Panc1 (cell line): ENCODE measurements at regions not wholly inside any gene's neighbourhood (a gene's known extent, or its start where the extent isn't known, plus 50 kb on each side); places are given as distances from the start of the nearest gene placed in this dataset.

ENCODE experiments used
- ATAC-seq: fragments of 200-7000 bp; cut with Tn5 transposase; 2 replicates; pipeline ENCODE4 v1.9.1; 2020; ENCODE audit warnings: mild to moderate bottlenecking, moderate library complexity
- BruUV-seq: library from RNA; stranded (reverse); fragments of 400-500 nt; replicated peaks from 2 replicates; lab custom pipeline; 2021; lab: Mats Ljungman, UMichigan
- CTCF ChIA-PET: fragments of 300-600 bp; sonication (Branson Sonifier 250); formaldehyde crosslinking; loops from one replicate; lab custom pipeline; 2022; ENCODE audit warnings: antibody characterized with exemption; lab: Charles Lee
- POLR2A ChIA-PET: fragments of 300-600 bp; sonication (Branson Sonifier 250); formaldehyde crosslinking; loops from one replicate; lab custom pipeline; 2022; ENCODE audit warnings: antibody characterized with exemption; lab: Charles Lee
- DNase-seq: peaks from one replicate; pipeline ENCODE4 v3.0.0-alpha.2; 2010; ENCODE audit warnings: low read depth, low spot score
- H3K27ac ChIP-seq: 2 replicates; pipeline ENCODE4 v1.5.1; 2011; ENCODE audit warnings: mild to moderate bottlenecking, low read length, inconsistent platforms
- H3K27me3 ChIP-seq: fragments of 200-500 bp; sonication (Bioruptor generic); 2 replicates; pipeline ENCODE4 v1.6.0; 2014; ENCODE audit warnings: low read length, inconsistent platforms; ENCODE audit not compliant: control insufficient read depth, insufficient read depth
- H3K36me3 ChIP-seq: fragments of 200-500 bp; sonication (Bioruptor generic); 2 replicates; pipeline ENCODE4 v1.5.1; 2014; ENCODE audit warnings: inconsistent platforms, mild to moderate bottlenecking, low read length, moderate library complexity; ENCODE audit not compliant: control insufficient read depth, insufficient read depth
- H3K4me1 ChIP-seq: 2 replicates; pipeline ENCODE4 v1.5.1; 2011; ENCODE audit warnings: inconsistent platforms, mild to moderate bottlenecking, low read length, moderate library complexity; ENCODE audit not compliant: control insufficient read depth, insufficient read depth
- H3K4me3 ChIP-seq, 2 experiments: 2 replicates each; pipeline ENCODE4 v1.5.1; 2011 to 2012; ENCODE audit warnings: low read depth in 2 of 2, low read length in 2 of 2, mild to moderate bottlenecking in 2 of 2, inconsistent platforms in 1 of 2, moderate library complexity in 1 of 2
- H3K9me3 ChIP-seq: fragments of 200-500 bp; sonication (Bioruptor generic); 2 replicates; pipeline ENCODE4 v1.5.1; 2014; ENCODE audit warnings: low read depth, mild to moderate bottlenecking, inconsistent platforms, low read length, moderate library complexity; ENCODE audit not compliant: control insufficient read depth, insufficient read depth
- CTCF ChIP-seq: fragments of 450-650 bp; IDR thresholded peaks from 2 replicates; pipeline ENCODE4 v1.5.1; 2017; ENCODE audit warnings: mild to moderate bottlenecking
- POLR2AphosphoS5 ChIP-seq: IDR thresholded peaks from 2 replicates; pipeline ENCODE4 v1.6.1; 2012; ENCODE audit warnings: mild to moderate bottlenecking, low read depth, low read length, moderate library complexity
- REST ChIP-seq, 2 experiments: IDR thresholded peaks; 2 replicates each; pipeline ENCODE4 v1.6.1; 2011 to 2012; ENCODE audit warnings: low read depth in 2 of 2, control low read depth in 1 of 2, low read length in 1 of 2, mild to moderate bottlenecking in 1 of 2, moderate library complexity in 1 of 2; ENCODE audit not compliant: insufficient read depth in 1 of 2
- SIN3A ChIP-seq: IDR thresholded peaks from 2 replicates; pipeline ENCODE4 v1.6.1; 2012; ENCODE audit warnings: low read depth, mild to moderate bottlenecking, low read length, moderate library complexity, borderline replicate concordance; ENCODE audit not compliant: insufficient read depth
- TCF7L2 ChIP-seq: IDR thresholded peaks from 2 replicates; pipeline ENCODE4 v1.6.1; 2011; ENCODE audit warnings: mild to moderate bottlenecking, low read depth, low read length, inconsistent platforms
- in situ Hi-C: cut with HindIII; loops from 2 replicates; pipeline ENCODE4 v1.10.0; 2016; ENCODE audit warnings: low sequenced_read_pairs, low pct_unique_long_range_greater_than_20kb
- intact Hi-C: fragments of 100-400 bp; cut with micrococcal nuclease; formaldehyde crosslinking; loops from one replicate; pipeline ENCODE4 v1.10.0; 2022; ENCODE audit not compliant: unreplicated experiment

- intact Hi-C loops, result no loop called here
- BruUV-seq, result no TSS peak
- no peaks in the 10 kb centered on the region for H3K27me3 ChIP-seq
- TF ChIP-seq CTCF (no peak), TCF7L2 (no peak), REST (IDR thresholded peaks at IDR 0.05; ENCODE audit: insufficient read depth in 1 of 2, low read depth in 2 of 2, low read length in 1 of 2) (no peak), SIN3A (no peak), POLR2AphosphoS5 (no peak)
- CTCF ChIA-PET, result no interaction called here
- in situ Hi-C loops, result no loop called here
- H3K4me3 ChIP-seq, result no peak overlapping the region
- H3K36me3 ChIP-seq, result no peaks in the 10 kb centered on the region
- ATAC-seq, result no peak
- H3K4me1 ChIP-seq, result no peaks in the 10 kb centered on the region
- POLR2A ChIA-PET, result no interaction called here
- no peaks in the 10 kb centered on the region for H3K9me3 ChIP-seq
- no peak for DNase-seq
- H3K27ac ChIP-seq, result no peak overlapping the region
Observed at GRCh38 chr4:14022456-14022855, 394.9 kb upstream of the BOD1L1 start.

GRCh38 chr4:14023036-14023435 is 395.5 kb upstream of the BOD1L1 start:
- Histone ChIP-seq H3K4me1 (no peaks in the 10 kb centered on the region), H3K27ac (no peak overlapping the region), H3K4me3 (no peak overlapping the region), H3K27me3 (no peaks in the 10 kb centered on the region), H3K36me3 (no peaks in the 10 kb centered on the region), H3K9me3 (no peaks in the 10 kb centered on the region)
- DNase-seq (no peak), ATAC-seq (no peak)
- TF ChIP-seq TCF7L2, result no peak
- no peak for TF ChIP-seq SIN3A
- TF ChIP-seq POLR2AphosphoS5, result no peak
- TF ChIP-seq REST (IDR thresholded peaks at IDR 0.05; ENCODE audit: insufficient read depth in 1 of 2, low read depth in 2 of 2, low read length in 1 of 2), result no peak
- TF ChIP-seq CTCF, result no peak
- ChIA-PET CTCF (no interaction called here), POLR2A (no interaction called here)
- in situ Hi-C loops (no loop called here), intact Hi-C loops (no loop called here)
- no TSS peak for BruUV-seq
